ENCODE measurements at regions not wholly inside any gene's neighbourhood (a gene's known extent, or its start where the extent isn't known, plus 50 kb on each side); places are given as distances from the start of the nearest gene placed in this dataset.

GRCh38 chr20:17863577-17864292, 104.9 kb downstream of the SNX5 start (continued):
- TF ChIP-seq ATF2 (IDR thresholded peaks at IDR 0.05; ENCODE audit: low read length) = no peak
- no peak for TF ChIP-seq ZNF274 (IDR thresholded peaks at IDR 0.05; ENCODE audit: borderline replicate concordance, extremely low read depth, low read length)
- no peak for TF ChIP-seq CHD7 (IDR thresholded peaks at IDR 0.05; ENCODE audit: insufficient replicate concordance, low read length)
- TF ChIP-seq CTBP2 (IDR thresholded peaks at IDR 0.05; ENCODE audit: borderline replicate concordance, insufficient read depth, insufficient read length, low read length) = no peak
- no peak for TF ChIP-seq MAFK (IDR thresholded peaks at IDR 0.05; ENCODE audit: low read depth, low read length)
- no peak for TF ChIP-seq EP300 (IDR thresholded peaks at IDR 0.05; ENCODE audit: borderline replicate concordance in 1 of 2, low read depth in 2 of 2, low read length in 2 of 2)

Measured in H1 (cell line).